ENCODE measurements at regions not wholly inside any gene's neighbourhood (a gene's known extent, or its start where the extent isn't known, plus 50 kb on each side); places are given as distances from the start of the nearest gene placed in this dataset.
"Not testable (repeated sequence)": the region's sequence is repeated elsewhere in the genome, so short reads cannot be mapped to it uniquely, and the experiment has no call there.

- H3K27ac Mint-ChIP-seq; ATAC-seq (replicated peaks in 1 of 2); H3K9me3 Mint-ChIP-seq; H3K27me3 Mint-ChIP-seq (ENCODE audit: low read depth); DNase-seq: not testable (repeated sequence)
- Mint-ChIP-seq H3K4me3 (peak overlapping the region in 1 of 2 donors; percentile 93), H3K36me3 (ENCODE audit: insufficient read depth in 2 of 2) (peaks cover 2 to 32% of the 10 kb centered on the region in 2 donors), H3K4me1 (ENCODE audit: low read depth) (peaks cover 92% of the 10 kb centered on the region)
Observed at GRCh38 chr16:21510869-21511255, 88.5 kb upstream of the METTL9 start.

GRCh38 chr16:21511315-21512210 is 87.8 kb upstream of the METTL9 start:
- Mint-ChIP-seq H3K4me3 (peak overlapping the region in 1 of 2 donors; percentile 34), H3K27ac (peak overlapping the region; percentile 73), H3K36me3 (ENCODE audit: insufficient read depth in 2 of 2) (peaks cover 2 to 34% of the 10 kb centered on the region in 2 donors), H3K4me1 (ENCODE audit: low read depth) (peaks cover 91% of the 10 kb centered on the region)
- not testable (repeated sequence) for H3K27me3 Mint-ChIP-seq (ENCODE audit: low read depth); ATAC-seq (replicated peaks in 1 of 2); H3K9me3 Mint-ChIP-seq
- peak in 1 of 2 donors; percentile 13 for DNase-seq

GRCh38 chr16:21512280-21513192 is 86.8 kb upstream of the METTL9 start:
- H3K9me3 Mint-ChIP-seq; H3K27me3 Mint-ChIP-seq (ENCODE audit: low read depth); ATAC-seq (replicated peaks in 1 of 2); H3K4me3 Mint-ChIP-seq; DNase-seq; H3K27ac Mint-ChIP-seq: not testable (repeated sequence)
- peaks cover 86% of the 10 kb centered on the region for H3K4me1 Mint-ChIP-seq (ENCODE audit: low read depth)
- H3K36me3 Mint-ChIP-seq (ENCODE audit: insufficient read depth in 2 of 2) = peaks cover 2 to 36% of the 10 kb centered on the region in 2 donors

GRCh38 chr16:21513337-21513741 is 86.0 kb upstream of the METTL9 start:
- not testable (repeated sequence) for ATAC-seq (replicated peaks in 1 of 2); DNase-seq
- peak overlapping the region in 1 of 2 donors; percentile 15 for H3K4me3 Mint-ChIP-seq

GRCh38 chr16:21513812-21514473 is 85.4 kb upstream of the METTL9 start:
- DNase-seq; H3K9me3 Mint-ChIP-seq; H3K27me3 Mint-ChIP-seq (ENCODE audit: low read depth); ATAC-seq (replicated peaks in 1 of 2): not testable (repeated sequence)
- Mint-ChIP-seq H3K36me3 (ENCODE audit: insufficient read depth in 2 of 2) (peaks cover 7 to 40% of the 10 kb centered on the region in 2 donors), H3K4me1 (ENCODE audit: low read depth) (peaks cover 82% of the 10 kb centered on the region), H3K27ac (peak overlapping the region; percentile 85), H3K4me3 (peak overlapping the region; percentile 15 to 53)

More at GRCh38 chr16:21513337-21513741, 86.0 kb upstream of the METTL9 start:
- not testable (repeated sequence) for H3K27me3 Mint-ChIP-seq (ENCODE audit: low read depth); H3K9me3 Mint-ChIP-seq
- Mint-ChIP-seq H3K27ac (peak overlapping the region; percentile 85), H3K4me1 (ENCODE audit: low read depth) (peaks cover 86% of the 10 kb centered on the region), H3K36me3 (ENCODE audit: insufficient read depth in 2 of 2) (peaks cover 5 to 36% of the 10 kb centered on the region in 2 donors)

GRCh38 chr16:21514474-21514840 is 84.9 kb upstream of the METTL9 start:
- DNase-seq; H3K27me3 Mint-ChIP-seq (ENCODE audit: low read depth); ATAC-seq (replicated peaks in 1 of 2); H3K9me3 Mint-ChIP-seq: not testable (repeated sequence)
- Mint-ChIP-seq H3K4me1 (ENCODE audit: low read depth) (peaks cover 79% of the 10 kb centered on the region), H3K27ac (peak overlapping the region; percentile 85), H3K36me3 (ENCODE audit: insufficient read depth in 2 of 2) (peaks cover 11 to 43% of the 10 kb centered on the region in 2 donors), H3K4me3 (peak overlapping the region; percentile 29 to 53)

GRCh38 chr16:21516705-21517040 is 82.7 kb upstream of the METTL9 start:
- H3K36me3 Mint-ChIP-seq (ENCODE audit: insufficient read depth in 2 of 2) = peaks cover 12 to 37% of the 10 kb centered on the region in 2 donors
- peak overlapping the region; percentile 68 to 94 for H3K4me3 Mint-ChIP-seq
- peaks cover 59% of the 10 kb centered on the region for H3K4me1 Mint-ChIP-seq (ENCODE audit: low read depth)
- not testable (repeated sequence) for H3K27ac Mint-ChIP-seq; H3K9me3 Mint-ChIP-seq; ATAC-seq (replicated peaks in 1 of 2); DNase-seq; H3K27me3 Mint-ChIP-seq (ENCODE audit: low read depth)

- H3K27me3 Mint-ChIP-seq (ENCODE audit: low read depth); ATAC-seq (replicated peaks in 1 of 2); H3K9me3 Mint-ChIP-seq; DNase-seq: not testable (repeated sequence)
- Mint-ChIP-seq H3K4me1 (ENCODE audit: low read depth) (peaks cover 55% of the 10 kb centered on the region), H3K27ac (peak overlapping the region; percentile 99), H3K36me3 (ENCODE audit: insufficient read depth in 2 of 2) (peaks cover 12 to 37% of the 10 kb centered on the region in 2 donors), H3K4me3 (peak overlapping the region; percentile 94 to 96)
Observed at GRCh38 chr16:21517263-21517662, 82.1 kb upstream of the METTL9 start.

GRCh38 chr16:21519361-21520133 is 79.8 kb upstream of the METTL9 start:
- peak; percentile 70 to 72 for ATAC-seq (replicated peaks in 1 of 2)
- not testable (repeated sequence) for H3K9me3 Mint-ChIP-seq; H3K27me3 Mint-ChIP-seq (ENCODE audit: low read depth)
- H3K27ac Mint-ChIP-seq = peak overlapping the region; percentile 99
- H3K4me1 Mint-ChIP-seq (ENCODE audit: low read depth) = peaks cover 37% of the 10 kb centered on the region
- peak in 1 of 2 donors; percentile 54 for DNase-seq
- H3K4me3 Mint-ChIP-seq = peak overlapping the region; percentile 94 to 96
- peaks cover 12 to 28% of the 10 kb centered on the region in 2 donors for H3K36me3 Mint-ChIP-seq (ENCODE audit: insufficient read depth in 2 of 2)

- not testable (repeated sequence) for H3K27me3 Mint-ChIP-seq (ENCODE audit: low read depth); H3K9me3 Mint-ChIP-seq
- H3K36me3 Mint-ChIP-seq (ENCODE audit: insufficient read depth in 2 of 2) = peaks cover 12 to 23% of the 10 kb centered on the region in 2 donors
- peak overlapping the region; percentile 94 to 96 for H3K4me3 Mint-ChIP-seq
- peaks cover 29% of the 10 kb centered on the region for H3K4me1 Mint-ChIP-seq (ENCODE audit: low read depth)
- ATAC-seq (replicated peaks in 1 of 2) (peak; percentile 72 to 77), DNase-seq (peak; percentile 99)
- peak overlapping the region; percentile 99 for H3K27ac Mint-ChIP-seq
Observed at GRCh38 chr16:21520134-21521047, 79.0 kb upstream of the METTL9 start.

GRCh38 chr16:21521048-21521389 is 78.4 kb upstream of the METTL9 start:
- not testable (repeated sequence) for H3K27me3 Mint-ChIP-seq (ENCODE audit: low read depth); DNase-seq; ATAC-seq (replicated peaks in 1 of 2); H3K9me3 Mint-ChIP-seq; H3K27ac Mint-ChIP-seq
- Mint-ChIP-seq H3K4me3 (peak overlapping the region in 1 of 2 donors; percentile 22), H3K4me1 (ENCODE audit: low read depth) (peaks cover 22% of the 10 kb centered on the region), H3K36me3 (ENCODE audit: insufficient read depth in 2 of 2) (peaks cover 10 to 19% of the 10 kb centered on the region in 2 donors)
